NCI-H187 (cell line): ENCODE measurements at regions not wholly inside any gene's neighbourhood (a gene's known extent, or its start where the extent isn't known, plus 50 kb on each side); places are given as distances from the start of the nearest gene placed in this dataset.

Source experiments
- DNase-seq, 2 experiments: peaks; one replicate each; lab custom pipeline; 2025; lab: John Stamatoyannopoulos, UW

DNA sequence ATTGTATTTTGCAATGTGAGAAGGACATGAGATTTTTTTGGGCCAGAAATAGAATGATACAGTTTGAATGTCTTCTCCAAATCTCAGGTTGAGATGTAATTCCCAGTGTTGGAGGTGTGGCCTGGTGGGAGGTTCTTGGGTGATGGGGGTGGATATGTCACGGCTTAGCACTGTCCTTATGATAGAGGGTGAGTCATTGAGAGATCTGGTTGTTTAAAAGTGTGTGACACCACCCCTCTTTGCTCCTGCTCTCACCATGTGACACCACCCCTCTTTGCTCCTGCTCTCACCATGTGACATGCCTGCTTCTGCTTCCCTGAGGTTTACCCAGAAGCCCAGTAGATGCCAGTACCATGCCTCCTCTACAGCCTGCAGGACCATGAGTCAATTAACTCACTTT, 1226.9 kb downstream of the PCDH7 start:
- no peak for DNase-seq

DNA sequence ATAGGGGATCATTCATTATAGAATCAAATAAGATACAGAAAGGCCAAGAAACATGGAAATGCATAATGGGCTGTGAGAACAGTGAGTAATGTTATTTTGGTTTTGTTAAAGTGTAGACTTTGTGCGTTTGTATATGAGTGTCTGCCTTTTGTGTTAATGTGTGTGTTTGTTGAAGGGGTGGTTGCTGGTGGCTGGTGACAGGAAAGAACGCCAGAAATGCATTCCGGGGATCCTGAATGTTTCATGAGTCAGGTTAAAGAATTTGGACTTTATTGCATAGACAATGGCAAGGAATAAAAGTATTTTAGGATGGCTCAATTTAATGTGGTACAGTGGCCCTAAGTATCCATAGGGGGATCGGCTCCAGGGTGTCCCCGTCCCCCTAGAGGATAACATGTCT, 1228.9 kb downstream of the PCDH7 start:
- no peak for DNase-seq

DNA sequence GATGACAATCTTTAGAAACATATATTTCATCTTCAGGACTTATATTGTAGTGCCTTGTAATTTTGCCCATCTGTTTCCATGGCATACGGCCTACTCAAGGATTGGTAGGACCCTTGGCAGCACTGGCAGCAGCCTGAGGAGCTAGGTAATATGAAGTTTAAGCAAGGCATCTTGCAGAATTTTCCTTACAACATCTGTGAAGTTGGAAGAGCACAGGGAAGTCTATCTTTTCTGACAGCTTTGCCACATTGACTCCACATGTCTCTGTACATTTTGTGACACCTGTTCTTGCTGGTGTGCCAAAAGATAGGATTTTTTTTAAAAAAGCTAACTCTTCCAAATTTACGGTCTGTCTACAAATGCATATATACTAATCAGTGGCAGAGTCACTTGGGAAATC, 1235.2 kb downstream of the PCDH7 start:
- no peak for DNase-seq

DNA sequence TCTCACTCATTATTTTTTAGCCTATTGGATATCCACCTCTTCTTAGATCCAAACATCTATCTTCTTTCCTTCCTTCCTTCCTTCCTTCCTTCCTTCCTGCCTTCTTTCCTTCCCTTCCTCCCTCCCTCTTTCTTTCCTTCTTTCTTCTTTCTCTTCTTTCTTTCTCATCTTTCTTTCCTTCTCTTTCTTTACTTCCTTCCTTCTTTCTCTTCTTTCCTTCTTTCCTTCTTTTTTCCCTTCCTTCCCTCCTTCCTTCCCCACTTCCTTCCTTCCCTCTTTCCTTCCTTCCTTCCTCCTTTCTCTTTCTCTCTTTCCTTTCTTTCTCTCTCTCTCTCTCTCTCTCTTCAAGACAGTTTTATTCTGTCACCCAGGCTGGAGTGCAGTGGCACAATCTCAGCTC, 1239.8 kb downstream of the PCDH7 start:
- DNase-seq: no peak

DNA sequence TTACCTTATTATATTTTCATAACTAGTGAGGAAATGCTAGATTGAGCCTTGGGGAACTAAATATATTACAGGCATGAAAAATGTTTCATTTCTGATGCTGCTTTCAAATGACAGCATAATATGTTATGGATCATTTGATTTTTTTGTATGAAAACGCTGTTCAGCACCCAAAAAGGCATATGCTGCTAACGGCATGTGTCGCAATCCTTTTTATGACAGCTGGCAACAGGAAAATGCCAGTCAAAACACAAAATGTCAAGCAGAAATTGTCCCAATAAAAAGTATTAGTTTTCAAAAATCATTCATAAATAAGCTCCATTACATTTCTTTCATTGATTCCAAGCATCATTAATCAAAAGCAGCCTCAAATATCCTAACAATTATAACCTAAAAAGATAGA, 1244.5 kb downstream of the PCDH7 start:
- no peak for DNase-seq

DNA sequence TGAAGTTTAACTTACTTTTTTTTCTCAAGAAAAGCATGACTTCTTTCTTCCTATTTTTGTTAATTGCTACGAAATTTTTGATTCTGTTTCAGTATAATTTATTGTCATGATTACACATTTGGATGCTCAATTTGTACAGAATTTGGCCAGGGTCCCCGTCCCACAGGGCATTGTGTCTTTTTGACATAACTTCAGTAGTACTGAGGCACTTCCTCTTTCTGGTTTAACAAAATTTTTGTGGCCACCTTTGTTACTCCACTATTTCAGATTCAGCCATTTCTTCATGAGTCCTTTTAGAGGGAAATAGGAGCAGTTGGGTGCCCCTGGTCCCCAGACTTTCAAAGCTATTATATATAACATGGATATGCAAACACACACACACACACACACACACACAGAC, 1248.7 kb downstream of the PCDH7 start:
- DNase-seq: no peak

DNA sequence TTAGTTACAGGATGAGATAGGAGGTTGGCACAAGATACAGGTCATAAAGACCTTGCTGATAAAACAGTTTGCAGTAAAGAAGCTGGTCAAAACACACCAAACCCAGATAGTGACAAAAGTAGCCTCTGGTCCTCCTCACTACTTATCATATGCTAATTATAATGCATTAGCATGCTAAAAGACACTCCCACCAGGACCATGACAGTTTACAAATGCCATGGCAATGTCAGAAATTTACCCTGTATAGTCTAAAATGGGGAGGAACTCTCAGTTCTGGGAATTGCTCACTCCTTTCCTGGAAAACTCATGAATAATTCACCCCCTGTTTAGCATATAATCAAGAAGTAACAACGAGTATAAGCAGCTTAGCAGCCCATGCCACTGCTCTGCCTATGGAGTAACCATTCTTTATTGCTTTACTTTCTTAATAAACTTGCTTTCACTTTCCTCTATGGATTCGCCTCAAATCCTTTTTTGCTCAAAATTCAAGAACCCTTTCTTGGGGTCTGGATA, 1254.4 kb downstream of the PCDH7 start:
- no peak for DNase-seq

DNA sequence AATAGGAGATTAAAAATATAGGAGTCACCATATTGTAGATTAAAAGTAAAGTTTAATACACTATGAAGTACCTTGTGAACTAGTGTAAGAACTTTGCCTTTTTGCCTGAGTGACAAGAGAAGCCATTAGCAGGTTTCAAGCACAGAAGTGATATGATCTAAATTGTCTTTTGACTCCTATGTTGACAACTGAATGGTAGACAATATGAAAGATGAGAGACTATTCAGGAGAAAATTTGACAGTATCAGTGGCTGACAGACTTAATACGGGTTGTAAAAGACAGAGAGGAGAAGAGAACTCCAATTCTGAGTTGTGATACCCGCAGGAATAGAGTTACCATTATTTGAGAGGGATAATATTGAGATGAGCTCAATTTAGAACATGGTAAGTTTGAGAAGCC, 1259.8 kb downstream of the PCDH7 start:
- no peak for DNase-seq

DNA sequence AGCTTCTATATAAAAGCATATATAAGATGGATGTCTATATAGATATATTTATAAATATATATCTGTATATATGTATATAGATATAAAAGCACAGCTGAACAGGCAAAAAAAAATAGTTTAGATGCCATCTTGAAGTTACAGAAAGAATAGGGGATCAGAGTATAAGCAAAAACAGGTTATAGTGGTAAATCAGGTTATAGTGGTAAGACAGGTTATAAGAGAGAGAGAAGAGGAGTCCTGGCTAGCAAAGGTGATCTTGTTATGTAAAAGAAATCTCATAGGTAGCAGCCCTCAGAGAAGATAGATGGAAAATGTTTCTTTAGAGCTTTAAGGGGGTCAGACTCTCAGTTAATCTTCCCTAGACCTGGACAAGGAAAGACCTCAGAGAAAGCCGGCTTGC, 1263.1 kb downstream of the PCDH7 start:
- DNase-seq: no peak

DNA sequence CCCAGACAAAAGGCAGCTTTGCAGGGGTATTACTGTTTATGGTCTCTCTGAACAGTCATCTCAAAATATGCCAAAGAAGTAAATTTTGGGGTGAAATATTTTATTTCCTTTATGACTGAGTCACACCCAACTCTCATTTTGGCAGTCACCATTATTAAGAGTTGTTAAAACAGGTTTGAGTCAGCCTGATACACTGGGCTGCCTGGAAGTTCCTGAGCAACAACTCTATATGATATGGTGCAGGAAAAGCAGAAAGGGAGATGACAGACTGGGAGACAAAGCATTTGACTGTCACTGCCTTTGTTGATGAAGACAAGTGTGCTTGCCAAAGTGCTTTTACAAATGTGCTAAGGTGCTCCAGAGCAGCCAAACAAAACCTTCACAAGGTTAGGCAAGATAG, 1263.5 kb downstream of the PCDH7 start:
- no peak for DNase-seq

DNA sequence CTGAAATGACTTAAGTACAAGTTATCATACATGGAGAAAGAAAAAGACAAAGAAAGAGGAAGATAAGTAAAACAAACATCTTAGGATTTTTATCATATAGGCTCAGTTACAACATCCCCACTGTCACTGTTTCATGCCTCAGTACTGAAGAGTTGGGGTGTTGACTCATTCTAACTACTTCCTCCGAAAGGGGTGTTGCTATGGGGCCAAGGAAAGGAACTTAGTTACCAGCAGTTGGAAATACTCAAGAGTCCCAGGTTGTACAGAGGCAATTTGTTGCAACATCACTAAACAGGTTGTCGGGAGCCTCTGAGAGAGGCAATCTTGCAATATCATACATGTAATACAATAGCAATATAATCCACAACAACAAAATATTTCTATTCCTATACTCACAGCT, 1264.7 kb downstream of the PCDH7 start:
- DNase-seq: no peak

DNA sequence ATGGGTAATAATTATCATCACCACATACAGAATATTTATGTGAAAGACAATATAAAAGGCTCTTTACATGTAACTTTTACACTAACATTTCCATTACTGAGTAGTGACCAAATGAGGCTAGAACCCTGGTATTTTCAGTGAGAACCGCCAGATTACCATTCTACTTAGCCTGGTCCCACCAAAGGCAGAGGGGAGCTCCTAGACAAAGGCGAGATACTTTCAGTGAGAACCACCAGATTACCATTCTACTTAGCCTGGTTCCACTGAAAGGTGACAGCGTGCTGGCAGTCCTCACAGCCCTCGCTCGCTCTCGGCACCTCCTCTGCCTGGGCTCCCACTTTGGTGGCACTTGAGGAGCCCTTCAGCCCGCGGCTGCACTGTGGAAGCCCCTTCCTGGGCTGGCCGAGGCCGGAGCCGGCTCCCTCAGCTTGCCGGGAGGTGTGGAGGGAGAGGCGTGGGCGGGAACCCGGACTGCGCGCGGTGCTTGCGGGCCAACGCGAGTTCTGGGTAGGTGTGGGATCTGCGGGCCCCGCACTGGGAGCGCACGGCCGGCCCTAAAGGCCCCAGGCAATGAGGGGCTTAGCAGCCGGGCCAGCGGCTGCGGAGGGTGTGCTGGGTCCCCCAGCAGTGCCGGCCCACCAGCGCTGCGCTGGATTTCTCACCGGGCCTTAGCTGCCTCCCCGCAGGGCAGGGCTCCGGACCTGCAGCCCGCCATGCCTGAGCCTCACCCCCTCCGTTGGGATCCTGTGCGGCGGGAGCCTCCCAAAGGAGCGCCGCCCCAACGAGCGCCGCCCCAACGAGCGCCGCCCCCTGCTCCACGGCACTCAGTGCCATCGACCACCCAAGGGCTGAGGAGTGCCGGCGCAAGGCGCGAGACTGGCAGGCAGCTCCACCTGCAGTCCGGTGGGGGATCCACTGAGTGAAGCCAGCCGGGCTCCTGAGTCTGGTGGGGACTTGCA, 1276.1 kb downstream of the PCDH7 start:
- DNase-seq: no peak

DNA sequence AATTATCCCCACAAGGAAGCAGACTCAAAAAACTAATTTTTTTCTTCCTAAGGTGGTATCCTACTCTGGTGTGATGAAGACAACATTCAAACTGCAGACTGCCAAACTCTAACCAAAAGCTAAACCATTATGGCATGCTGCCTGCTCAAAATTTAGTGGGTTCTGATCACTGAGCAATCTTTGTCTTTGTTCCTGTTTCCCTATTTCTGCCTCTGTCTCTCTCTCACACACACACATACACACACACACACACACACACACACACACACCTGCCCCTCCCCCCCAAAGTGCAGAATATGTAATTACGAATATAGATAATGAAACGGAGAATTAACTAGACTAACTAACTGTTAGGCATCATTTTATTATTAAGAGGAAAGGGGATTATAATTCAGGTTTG, 1278.6 kb downstream of the PCDH7 start:
- DNase-seq: no peak

DNA sequence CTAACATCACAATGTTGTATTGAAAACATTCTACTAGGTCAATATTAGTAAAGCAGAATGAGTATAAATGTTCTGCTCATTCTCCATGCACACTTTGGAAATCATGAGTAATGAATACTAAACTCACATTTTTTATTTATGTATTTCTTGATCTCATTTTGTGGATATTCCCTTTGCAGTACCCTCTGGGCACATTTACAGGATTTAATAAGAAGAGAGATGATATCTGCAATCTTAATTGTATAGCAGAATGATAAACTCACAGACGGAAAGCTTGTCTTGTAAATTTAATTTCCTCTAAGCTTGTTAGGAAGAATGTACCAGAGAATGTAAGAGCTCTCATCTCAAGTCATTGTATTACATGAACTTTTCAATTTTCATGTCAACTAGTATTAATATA, 1279.7 kb downstream of the PCDH7 start:
- DNase-seq: no peak

DNA sequence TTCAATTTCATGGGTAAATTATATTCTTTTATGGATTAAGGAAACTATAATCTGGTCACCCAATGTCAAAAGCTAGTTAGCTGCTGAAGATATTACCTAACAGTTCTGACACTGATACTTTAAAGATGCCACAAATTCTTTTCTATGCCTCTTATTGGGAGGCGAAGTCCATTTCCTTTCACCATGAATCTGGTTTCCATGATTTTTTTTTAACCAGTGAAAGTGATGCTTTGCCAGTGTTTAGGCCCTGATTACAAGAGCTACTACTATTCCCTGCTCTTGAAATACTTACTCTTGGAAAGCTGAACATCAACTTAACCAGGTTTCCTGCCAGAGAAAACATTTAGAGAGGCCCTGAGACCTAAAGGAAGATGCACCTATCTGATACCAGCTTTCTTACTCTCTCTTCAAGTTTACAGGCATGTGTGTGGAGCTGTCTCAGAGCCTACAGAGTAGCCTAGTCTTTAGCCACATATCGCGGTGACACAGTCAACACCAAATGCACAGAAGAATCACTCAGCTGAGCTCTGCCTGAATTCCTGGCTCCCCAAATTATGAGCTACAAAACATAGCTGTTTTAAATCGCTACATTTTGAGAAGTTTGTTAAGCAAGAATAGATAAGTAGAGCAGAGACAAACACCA, 1280.8 kb downstream of the PCDH7 start:
- DNase-seq: no peak

DNA sequence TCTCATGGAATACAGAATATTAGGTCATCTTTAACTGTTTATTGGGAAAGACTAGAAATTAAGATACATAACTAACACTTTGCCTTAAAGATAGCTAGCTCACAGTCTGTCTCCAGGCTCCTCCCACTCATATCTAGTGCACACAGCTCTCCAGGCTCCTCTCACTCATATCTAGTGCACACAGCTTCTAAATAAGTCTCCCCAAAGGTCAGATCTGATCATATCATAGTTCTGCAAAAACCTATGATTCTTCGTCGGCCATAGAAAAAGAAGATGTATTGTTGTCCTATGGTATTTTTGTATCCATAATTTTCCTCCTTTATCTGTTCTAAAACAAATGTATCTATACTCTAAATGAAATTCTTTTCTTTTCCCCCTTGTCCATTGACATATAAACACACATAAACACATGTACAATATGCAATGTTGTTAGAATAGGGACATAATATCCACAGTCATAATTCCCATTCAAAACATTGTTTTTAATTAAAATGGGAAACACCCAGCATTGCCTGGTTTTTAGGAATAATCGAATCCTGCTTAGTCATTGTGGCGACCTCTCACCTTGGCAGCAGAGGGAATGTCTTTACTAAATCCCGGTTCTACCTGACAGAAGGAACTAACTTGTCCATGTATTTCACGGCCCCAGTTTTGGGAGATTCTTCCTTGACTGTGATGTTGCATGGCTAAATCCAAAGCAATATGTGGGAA, 1282.0 kb downstream of the PCDH7 start:
- no peak for DNase-seq

DNA sequence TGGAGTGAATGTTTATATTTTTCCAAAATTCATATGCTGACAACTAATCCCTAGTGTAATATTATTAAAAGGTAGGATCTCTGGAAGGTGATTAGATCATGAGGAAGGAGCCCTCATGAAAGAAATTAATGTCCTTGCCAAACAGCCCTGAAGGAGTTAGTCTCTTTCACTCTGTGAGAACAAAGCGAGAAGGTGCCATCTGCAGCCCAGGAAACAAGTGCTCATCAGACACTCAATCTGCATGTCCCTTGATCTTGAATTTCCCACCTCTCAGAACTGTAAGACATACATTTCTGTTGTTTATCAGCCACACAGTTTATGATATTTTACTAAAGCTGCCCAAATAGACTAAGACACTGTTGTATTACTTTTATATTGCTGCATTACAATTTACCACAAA, 1283.4 kb downstream of the PCDH7 start:
- DNase-seq: no peak

DNA sequence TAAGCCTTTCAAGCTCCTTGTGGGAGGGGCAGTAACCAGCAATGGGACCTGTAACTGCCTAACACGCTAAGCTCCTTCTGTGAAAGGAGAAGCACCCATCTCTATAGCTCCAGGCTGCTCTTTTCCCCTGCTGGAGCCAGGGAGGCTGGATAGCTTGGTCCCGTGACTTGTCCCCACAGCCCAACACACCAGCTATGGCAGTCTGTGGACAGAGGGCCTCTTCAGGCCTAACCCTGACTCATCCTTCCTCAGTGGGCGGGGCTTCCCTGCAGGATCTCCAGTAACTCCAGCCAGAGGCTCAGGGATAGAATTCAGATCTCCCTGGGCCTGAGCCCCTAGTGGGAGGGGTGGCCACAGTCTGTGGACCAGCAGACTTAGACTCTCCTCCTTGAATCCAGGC, 1290.1 kb downstream of the PCDH7 start:
- DNase-seq: no peak

DNA sequence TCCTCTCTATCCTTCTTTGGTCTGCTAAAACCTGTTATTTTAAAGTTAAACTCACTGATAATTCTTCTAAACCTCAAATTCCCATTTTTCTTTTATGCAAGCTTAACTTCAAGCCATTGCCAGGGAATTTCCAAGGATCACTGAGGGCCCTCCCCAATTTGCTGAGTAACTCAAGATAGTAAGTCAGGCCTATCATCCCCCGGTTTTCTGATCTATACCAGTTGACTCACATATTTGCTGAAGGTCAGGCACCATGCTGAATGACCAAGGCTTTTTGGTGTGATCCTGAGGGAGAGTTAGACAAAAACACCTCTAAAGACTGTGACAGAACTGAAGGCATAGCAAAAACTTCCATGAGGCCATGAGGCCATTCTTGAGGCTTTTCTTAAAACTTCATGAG, 1301.9 kb downstream of the PCDH7 start:
- DNase-seq: no peak

DNA sequence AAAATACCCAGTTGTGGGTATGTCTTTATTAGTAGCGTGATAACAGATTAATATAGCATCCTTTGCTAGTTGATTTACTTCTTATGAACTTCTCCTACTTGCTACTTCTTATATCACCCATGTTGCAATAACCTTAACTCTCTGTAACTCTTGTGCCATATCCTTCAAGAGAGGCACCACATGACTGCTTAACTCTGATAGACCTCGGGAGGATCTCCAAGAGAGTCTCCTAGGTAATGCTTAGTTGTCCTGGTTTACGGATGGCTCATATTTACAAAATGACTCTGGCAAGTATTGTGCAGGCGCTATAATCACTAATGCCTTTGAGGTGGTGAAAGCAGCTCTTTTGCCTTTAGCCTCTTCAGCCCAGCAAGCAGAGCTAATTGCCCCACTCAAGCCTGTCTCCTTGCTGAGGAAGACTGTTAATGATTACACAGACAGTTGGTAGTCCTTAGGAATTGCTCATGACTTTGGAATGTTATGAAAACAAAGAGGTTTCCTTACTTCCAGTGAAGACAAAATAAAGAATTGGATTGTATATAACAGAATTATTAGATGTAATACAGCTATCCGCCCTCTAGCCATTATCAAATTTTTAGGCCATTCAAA, 1305.8 kb downstream of the PCDH7 start:
- DNase-seq: no peak

DNA sequence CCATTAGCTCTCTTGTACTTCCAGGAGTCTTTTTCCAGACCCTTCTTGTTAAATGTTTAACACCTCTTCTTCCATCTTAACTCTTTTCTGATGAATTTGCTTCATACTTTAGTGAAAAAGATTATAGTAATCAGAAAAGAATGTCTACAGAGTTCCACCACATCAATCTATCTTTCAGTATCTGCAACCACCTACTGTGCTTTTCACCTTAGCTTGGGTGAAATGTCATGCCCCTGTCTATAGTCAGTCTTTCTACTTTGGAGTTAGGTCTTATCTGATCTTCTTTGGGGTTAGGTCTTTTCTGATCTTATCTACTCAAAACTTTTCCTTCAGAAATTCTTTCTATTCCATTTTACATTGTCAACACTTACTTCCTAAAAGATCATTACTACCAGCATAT, 1310.2 kb downstream of the PCDH7 start:
- DNase-seq: no peak

DNA sequence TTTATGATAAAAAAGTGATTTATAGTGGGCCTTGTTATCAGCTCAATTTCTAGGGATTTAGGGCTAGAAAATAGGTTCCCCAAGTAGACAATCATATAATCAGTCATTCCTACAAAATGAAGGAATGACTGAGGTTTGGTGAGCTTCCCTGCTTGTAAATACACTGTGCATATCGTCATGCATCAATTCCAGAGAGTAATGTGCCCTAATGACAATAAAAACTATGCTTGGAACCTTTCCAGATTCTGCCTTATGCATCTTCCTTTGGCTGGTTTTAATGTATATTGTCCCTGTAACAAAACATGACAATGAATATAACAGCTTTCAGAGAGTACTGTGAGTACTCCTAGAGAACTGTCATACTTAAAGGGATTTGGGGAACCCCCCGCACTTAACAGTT, 1310.9 kb downstream of the PCDH7 start:
- no peak for DNase-seq
